ENCODE measurements at regions not wholly inside any gene's neighbourhood (a gene's known extent, or its start where the extent isn't known, plus 50 kb on each side); places are given as distances from the start of the nearest gene placed in this dataset.

DNA sequence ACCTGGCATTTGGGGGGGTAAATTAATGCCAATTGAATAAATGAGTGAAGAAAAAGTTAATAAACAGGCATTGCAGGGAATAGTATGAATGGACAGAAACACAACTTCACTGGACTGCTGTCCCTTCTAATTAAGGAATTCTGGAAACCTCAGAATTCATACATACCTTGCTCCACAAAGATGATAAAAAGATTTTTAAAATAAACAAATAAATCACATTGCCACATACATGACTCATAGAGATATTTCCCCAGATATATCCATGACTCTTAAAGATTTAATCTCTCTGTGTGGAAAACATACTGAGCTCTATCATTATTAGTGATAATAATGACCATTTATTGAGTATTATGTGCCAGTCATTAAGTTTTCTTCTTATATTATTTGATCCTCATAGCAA is 469.0 kb upstream of the MEF2C start:
- TF ChIP-seq CTCF (IDR thresholded peaks at IDR 0.05) (no peak), POLR2A (IDR thresholded peaks at IDR 0.05) (no peak), POLR2AphosphoS5 (IDR thresholded peaks at IDR 0.05) (no peak), EP300 (IDR thresholded peaks at IDR 0.05) (no peak)
